Fibroblast of the aortic adventitia (primary cell): ENCODE measurements at regions not wholly inside any gene's neighbourhood (a gene's known extent, or its start where the extent isn't known, plus 50 kb on each side); places are given as distances from the start of the nearest gene placed in this dataset.
"Not testable (repeated sequence)": the region's sequence is repeated elsewhere in the genome, so short reads cannot be mapped to it uniquely, and the experiment has no call there.

Source experiments
- DNase-seq: peaks from one replicate; pipeline ENCODE4 v3.0.0-alpha.2; 2010; ENCODE audit warnings: low read depth
- H3K4me3 ChIP-seq: 2 replicates; pipeline ENCODE4 v1.5.1; 2011; ENCODE audit warnings: low read depth, mild to moderate bottlenecking, control low read depth, low read length, moderate library complexity
- CTCF ChIP-seq: IDR thresholded peaks from 2 replicates; pipeline ENCODE4 v1.5.1; 2011; ENCODE audit warnings: mild to moderate bottlenecking, low read length, control low read depth, inconsistent platforms; ENCODE audit not compliant: insufficient read depth

- H3K4me3 ChIP-seq: no peak overlapping the region
- no peak for TF ChIP-seq CTCF
- DNase-seq: no peak
Measured at GRCh38 chr5:13108265-13108664, 836.2 kb downstream of the DNAH5 start.

- no peak for TF ChIP-seq CTCF
- no peak overlapping the region for H3K4me3 ChIP-seq
- DNase-seq: no peak
Measured at GRCh38 chr5:13107537-13107936, 837.0 kb downstream of the DNAH5 start.

- no peak for TF ChIP-seq CTCF
- DNase-seq: no peak
- no peak overlapping the region for H3K4me3 ChIP-seq
Measured at GRCh38 chr5:13081116-13081515, 863.4 kb downstream of the DNAH5 start.

GRCh38 chr5:13072936-13073335, 871.6 kb downstream of the DNAH5 start:
- not testable (repeated sequence) for H3K4me3 ChIP-seq, DNase-seq

- DNase-seq: no peak
- no peak overlapping the region for H3K4me3 ChIP-seq
- no peak for TF ChIP-seq CTCF
Measured at GRCh38 chr5:13063088-13063487, 881.4 kb downstream of the DNAH5 start.

- no peak overlapping the region for H3K4me3 ChIP-seq
- TF ChIP-seq CTCF: no peak
Measured at GRCh38 chr5:13045897-13046551, 898.5 kb downstream of the DNAH5 start.

GRCh38 chr5:13034061-13034460, 910.4 kb downstream of the DNAH5 start:
- no peak for DNase-seq
- no peak for TF ChIP-seq CTCF

More at GRCh38 chr5:13045897-13046551, 898.5 kb downstream of the DNAH5 start:
- no peak for DNase-seq

More at GRCh38 chr5:13034061-13034460, 910.4 kb downstream of the DNAH5 start:
- no peak overlapping the region for H3K4me3 ChIP-seq
